Heart left ventricle (tissue), 13 donors: ENCODE measurements at regions not wholly inside any gene's neighbourhood (a gene's known extent, or its start where the extent isn't known, plus 50 kb on each side); places are given as distances from the start of the nearest gene placed in this dataset.

Experiments used
- POLR2A ChIP-seq, 2 donors: fragments of 450-650 bp; IDR thresholded peaks; one replicate each; pipeline ENCODE4 v1.6.1; 2017; ENCODE audit warnings: antibody characterized with exemption in 2 of 2, mild to moderate bottlenecking in 2 of 2, moderate library complexity in 2 of 2
- TF ChIP-seq, protein P1 (sequence below), 12 donors: fragments of 200-600 bp; sonication (generic) in 4 of 12; IDR thresholded peaks; one replicate each; pipeline versions ENCODE4 v1.5.0 to v1.8.0; 2018 to 2022; ENCODE audit warnings: antibody characterized with exemption in 12 of 12, mild to moderate bottlenecking in 5 of 12
- donor health status: ischemic (EF 13 %, LVEDD 7.1; RV severe dilation, severe dysfunction).
- donor health status: DM: no; HTN: yes; CAD: no.
- donor health status: DM: no; HTN: no; CAD: no.
- donor health status: ischemic (EF 25% LVEDD 6.9; RV normal size, moderate dysfunction).
- donor health status: ischemic (EF 25% LVEDD 5.7; RV mildly dilated, moderate dysfunction).
- donor health status: ischemic (EF 35%, LVEDD 5.7; RV mildly dilated, moderate dysfunction).
- donor health status: nonischemic (EF 11% LVEDD 7.7; RV severe dilation, severe dysfunction).
- donor health status: DM: yes; HTN: yes; CAD: no.
- donor health status: PGD.
- donor health status: ischemic (EF 29% LVEDD 5.4; RV normal size, mild dysfunction).
- donor health status: nonischemic (EF 23%, LVEDD 6.1; RV moderate dilation, normal function).

DNA sequence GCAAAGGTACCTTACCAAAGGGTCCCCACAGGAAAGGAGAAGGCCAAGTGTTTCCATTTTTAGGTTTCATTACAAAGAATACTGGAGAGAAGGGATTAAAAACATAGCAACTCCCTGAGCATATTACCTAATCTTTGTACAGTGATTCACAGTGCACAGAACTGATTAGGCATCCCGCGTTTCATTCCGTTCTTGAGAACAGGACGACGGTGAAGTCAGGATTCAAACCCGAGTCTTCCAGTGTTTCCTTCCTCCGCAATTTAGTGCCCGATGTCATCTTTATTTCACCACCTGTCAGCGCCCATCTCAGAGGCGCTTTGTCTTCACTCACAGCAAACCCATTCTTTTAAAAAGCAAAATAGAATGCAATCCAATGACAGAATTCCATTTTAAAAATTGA, 488.5 kb downstream of the EIPR1 start:
- TF ChIP-seq, protein P1, sequence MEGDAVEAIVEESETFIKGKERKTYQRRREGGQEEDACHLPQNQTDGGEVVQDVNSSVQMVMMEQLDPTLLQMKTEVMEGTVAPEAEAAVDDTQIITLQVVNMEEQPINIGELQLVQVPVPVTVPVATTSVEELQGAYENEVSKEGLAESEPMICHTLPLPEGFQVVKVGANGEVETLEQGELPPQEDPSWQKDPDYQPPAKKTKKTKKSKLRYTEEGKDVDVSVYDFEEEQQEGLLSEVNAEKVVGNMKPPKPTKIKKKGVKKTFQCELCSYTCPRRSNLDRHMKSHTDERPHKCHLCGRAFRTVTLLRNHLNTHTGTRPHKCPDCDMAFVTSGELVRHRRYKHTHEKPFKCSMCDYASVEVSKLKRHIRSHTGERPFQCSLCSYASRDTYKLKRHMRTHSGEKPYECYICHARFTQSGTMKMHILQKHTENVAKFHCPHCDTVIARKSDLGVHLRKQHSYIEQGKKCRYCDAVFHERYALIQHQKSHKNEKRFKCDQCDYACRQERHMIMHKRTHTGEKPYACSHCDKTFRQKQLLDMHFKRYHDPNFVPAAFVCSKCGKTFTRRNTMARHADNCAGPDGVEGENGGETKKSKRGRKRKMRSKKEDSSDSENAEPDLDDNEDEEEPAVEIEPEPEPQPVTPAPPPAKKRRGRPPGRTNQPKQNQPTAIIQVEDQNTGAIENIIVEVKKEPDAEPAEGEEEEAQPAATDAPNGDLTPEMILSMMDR (IDR thresholded peaks at IDR 0.05), result no peak
- no peak for TF ChIP-seq POLR2A (IDR thresholded peaks at IDR 0.05)
